Inferior parietal cortex (tissue), 1 donor: ENCODE measurements at regions not wholly inside any gene's neighbourhood (a gene's known extent, or its start where the extent isn't known, plus 50 kb on each side); places are given as distances from the start of the nearest gene placed in this dataset.

Experiments used
- DNase-seq: peaks from one replicate; pipeline ENCODE4 v3.0.0-alpha.2; 2016; ENCODE audit errors: extremely low spot score

DNA sequence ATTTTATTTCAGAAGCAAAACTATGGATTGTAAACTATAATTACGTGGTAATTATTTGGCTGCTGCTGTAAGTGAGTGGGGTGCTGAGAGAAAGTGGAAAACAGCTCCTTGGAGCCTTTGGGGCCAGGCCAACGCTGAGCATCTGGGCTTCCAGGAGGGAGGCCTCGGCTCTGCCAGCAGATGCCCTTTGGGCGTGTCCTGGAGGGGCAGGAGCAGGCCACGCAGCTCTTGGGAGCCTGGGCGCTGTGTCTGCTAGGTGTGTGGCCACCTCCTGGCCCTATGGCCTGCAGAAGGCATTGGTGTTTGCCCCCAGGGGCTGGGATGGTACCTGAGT is 423.3 kb downstream of the GLRX3 start:
- no peak for DNase-seq

DNA sequence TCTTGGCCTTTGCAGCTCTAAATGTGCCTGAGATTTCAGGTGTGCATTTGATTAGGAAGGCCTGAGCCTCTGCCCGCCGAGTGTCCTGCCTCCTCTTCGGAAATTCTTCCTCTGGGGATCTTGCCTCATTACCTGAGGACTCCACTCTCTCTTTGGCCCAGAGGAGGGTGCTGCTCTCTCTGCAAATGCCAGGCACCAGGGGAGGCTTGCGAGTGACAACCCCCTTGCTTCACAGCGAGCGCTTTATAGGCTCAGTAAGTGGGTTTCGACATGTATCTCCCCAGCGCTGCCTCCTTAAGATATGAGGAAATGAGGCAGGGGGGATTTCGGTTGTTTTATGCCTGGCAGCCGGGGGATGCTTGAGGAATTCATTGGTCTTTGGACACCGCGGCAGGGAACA is 423.9 kb downstream of the GLRX3 start:
- no peak for DNase-seq

DNA sequence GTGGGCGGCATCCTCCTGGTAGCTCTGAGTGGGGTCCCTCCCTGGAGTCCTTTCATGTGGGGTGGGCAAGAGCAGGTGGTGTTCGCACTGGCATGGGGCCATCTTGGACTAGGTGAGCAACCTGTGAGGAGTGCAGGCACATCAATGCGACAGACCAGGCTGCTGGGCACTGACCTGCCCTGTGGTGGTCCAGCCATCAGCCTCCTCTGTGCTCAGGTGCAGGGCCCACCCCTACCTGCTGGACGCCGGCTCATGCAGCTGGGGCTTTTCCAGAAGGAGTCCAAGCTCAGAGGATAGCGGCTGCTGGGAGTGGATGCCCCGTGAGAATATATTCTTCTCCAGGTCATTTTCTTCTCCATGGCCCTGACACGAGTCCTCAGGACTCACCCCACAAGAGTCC is 424.4 kb downstream of the GLRX3 start:
- DNase-seq = no peak

DNA sequence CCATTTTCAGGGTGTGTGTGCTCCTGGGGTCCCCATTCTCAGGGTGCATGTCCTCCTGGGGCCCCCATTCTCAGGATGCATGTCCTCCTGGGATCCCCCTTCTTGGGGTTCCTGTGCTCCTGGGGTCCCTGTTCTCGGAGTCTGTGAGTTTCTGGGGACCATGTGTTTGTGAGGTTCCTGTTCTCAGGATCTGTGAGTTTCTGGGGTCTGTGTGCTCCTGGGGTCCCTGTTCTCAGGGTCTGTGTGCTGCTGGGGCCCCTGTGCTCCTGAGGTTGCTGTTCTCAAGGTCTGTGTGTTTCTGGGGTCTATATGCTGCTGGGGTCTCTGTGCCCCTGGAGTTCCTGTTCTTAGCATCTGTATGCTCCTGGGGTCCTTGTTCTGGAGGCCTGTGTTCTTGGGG is 425.5 kb downstream of the GLRX3 start:
- no peak for DNase-seq

DNA sequence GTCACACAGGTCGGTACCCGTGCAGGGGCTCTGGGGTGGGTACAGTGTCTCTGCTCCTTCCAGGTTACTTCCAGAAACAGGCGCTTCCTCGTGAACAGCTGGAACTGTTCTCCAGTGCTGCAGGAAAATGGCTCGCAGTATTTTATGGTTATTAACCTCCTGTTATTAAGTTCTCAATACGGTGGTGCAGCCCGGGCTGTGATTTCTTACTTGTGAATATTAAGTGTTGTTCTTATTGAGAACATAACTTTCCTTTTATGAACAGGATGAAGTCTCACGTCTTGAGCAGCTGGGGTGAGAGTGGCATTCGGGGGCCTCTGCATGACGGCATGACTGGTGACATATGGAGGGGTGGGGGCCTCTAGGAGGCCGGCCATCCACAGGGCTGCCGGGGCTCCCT is 430.8 kb downstream of the GLRX3 start:
- no peak for DNase-seq

DNA sequence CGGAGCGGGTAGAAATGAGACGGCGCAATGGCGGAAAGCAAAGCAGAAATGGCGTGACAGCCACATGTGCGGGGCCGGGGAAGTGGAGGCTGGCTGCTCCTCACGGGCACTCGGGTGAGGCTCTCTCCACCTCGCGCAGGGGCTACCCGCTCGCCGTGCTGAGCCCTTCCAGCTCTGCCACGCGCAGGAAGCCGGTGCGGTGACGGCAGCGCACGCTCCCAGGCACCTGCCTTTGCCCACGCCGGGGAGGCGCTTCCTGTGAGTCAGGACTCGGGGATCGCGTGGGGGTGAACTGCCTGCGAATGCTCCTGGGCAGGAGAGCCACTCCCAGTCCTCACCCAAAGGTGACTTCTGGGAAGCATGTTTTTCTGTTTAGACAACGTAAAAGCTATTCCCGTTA is 431.2 kb downstream of the GLRX3 start:
- no peak for DNase-seq

DNA sequence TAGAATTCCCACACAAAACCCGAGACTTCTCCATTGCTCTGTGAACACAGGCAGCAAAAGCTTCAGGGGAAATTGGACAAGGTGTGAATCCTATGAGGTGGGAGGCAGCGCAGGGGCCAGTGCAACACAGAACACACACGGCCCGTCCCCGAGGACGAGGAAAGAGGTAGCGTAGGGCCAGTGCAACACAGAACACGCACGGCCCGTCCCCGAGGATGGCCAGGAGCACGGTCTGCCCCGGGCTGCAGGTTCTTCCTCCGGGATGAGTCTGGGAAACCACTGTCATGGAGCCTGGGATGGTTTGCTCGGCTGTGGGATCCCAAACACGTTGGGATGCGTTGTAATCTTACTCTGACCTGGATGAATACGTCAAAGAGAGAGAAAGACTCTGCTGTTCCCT is 432.1 kb downstream of the GLRX3 start:
- no peak for DNase-seq

DNA sequence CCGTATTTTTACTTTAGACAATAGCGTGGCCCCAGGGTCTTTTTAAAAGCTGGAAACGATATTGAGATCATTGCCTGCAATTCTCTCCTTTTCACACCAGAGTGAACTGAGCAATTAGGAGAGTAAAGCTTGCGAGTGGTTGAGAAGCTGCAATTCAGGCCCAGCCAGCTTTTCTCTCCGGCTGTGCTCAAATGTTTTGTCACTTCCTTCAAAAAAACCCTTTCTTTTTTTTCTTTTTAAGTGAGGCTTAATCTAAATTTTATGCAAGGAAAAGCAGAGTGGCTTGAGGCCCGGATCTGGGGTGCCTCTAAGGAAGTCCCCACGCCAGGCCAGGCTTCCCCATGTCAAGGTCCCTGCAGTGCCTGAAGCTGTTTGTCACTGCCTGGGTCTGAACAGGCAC is 433.9 kb downstream of the GLRX3 start:
- DNase-seq = no peak

DNA sequence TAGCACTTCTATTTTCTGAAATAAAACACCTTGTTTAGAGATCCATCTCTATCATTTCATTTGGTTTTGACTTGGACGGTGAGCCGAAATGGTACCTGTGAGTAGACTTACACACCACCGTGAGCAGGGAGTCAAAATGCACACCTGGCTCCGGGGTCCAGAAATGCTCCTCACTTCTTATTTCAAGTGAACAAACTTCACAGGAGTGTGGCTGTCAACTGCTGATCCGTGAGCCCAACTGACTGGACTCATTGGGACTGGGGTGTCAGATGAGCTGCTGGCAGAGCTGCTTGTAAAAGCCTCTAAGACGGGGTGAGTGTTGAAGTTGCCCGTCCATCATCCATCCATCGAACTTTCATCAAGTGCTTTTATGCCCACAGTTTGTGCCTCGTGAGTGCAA is 435.5 kb downstream of the GLRX3 start:
- no peak for DNase-seq

DNA sequence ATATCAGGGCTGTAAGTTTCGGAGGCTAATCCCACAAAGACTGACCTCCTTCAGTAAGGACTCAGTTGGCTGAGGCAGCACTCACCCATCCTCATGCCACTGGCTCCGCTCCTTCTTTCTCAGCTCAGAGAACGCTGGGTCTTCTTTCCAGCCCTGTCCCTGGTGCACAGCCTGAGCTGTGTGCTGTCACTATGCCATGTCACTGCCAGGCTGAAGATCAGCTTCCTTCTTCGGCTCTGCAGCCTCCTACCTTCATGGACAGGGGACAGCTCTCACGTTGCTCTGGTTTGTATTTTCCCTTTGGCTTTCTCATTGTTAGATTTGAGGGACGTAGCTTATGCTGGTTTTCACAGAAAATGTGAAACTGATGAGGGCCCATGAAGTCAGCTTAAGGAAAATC is 437.3 kb downstream of the GLRX3 start:
- no peak for DNase-seq

DNA sequence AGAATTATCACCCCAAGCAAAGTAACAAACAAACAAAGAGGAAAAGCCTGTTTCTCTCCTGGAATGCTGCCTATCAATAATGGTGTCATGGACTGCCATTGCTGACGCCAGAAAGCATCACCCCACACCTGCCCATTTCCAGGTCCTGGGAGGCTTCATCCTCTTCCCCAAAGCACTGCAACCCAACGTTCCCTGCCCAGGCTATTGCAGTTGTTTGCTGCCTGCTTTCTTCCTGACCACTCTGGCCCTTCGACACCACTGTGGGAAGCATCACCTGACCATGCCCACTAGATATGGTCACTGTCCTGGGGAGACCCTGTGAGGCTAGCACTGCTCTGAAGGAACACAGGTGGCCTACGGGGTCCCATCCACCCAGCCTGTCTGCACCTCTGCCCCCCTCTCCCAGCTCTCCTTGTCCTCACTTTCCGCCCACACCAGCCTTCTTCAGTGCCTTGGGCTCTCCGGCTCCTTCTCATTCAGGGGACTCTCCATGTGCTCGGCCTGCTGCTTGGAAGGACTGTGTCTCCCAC is 439.6 kb downstream of the GLRX3 start:
- DNase-seq = no peak

DNA sequence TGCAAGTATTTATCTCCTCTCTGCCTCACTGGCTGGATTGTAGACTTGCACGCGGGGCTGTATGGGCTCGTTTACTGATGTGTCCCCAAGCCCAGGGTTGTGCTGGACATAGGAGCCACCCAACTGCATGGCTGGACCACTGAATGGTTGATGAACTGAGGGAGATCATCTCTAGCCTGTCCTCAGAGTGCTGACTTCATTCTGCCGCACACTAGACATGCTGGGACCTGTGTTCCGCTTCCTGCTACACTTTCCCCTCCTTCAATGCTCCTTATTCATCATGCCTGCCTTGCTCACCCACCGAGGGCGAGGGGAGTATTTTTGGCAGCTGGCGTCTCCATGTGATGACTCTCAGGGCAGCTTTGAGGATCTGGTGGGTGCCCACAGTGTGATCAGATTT is 440.2 kb downstream of the GLRX3 start:
- DNase-seq = no peak

DNA sequence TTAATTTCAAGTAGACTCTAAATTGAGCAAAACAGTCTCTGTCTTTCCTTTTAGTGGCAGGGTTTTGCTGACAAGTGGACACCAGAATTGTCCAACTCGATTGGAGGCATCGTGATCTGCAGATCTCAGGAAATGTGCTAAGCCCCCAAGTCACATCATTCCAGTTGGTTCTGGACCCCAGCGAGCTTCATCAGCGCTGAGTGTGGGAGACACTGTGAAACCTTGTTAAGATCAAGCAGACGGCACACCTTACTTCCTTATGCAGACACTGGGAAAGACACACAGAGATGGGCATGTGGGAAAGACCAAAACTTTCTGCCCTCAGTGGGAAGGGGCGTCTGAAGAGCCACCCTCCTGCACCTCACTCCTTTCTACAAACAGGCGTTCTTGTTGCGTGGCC is 440.8 kb downstream of the GLRX3 start:
- DNase-seq = no peak

DNA sequence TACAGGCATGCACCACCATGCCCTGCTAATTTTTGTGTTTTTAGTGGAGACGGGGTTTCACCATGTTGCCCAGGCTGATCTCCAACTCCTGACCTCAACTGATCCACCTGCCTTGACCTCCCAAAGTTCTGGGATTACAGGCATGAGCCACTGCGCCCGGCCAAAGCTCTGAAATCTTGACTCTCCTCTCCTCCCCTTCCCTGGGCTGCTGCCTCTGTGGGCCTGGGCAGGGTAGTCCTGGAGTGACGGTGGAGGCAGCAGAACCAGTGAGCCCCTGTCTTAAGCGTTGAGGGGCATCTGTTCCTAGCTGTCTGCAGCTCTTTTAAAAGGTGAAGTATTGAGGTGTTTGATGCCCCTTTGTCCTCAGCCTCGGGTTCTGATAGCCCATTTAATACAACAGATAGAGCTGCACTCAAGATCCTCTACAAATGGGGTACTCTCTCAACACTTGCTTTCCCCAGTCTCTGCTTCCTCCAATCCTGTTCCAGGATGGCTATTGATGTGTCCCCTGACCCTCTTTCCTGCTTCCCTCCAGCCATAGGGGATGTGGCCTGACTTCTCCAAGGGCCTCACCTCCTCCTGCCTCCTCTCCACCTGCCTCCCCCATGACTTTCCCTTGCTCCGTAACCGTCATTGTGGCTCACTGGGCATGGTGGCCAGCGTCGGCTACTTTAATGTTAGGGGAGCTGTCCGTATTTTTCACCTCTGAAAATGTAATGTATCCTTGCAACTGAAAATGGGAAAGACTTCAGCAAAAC is 442.5 kb downstream of the GLRX3 start:
- no peak for DNase-seq

DNA sequence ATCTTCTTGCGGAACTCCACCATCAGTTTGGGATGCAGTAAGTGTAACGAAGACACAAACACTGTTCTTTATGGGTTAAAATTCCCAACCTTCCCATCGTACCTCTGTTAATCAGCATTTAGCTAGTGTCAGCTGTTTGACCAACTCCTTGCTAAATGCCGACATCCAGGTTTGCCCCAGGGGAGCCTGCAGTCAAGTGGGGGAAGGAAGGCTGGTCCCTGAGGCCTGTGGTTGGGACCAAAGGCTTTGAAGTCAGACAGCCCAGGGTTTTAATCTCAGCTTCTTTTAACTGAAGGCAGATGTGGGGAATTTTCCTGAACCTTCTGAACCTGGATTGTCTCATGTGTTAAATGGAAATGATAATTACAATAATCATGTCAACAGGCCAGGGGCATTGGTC is 443.7 kb downstream of the GLRX3 start:
- DNase-seq = no peak

DNA sequence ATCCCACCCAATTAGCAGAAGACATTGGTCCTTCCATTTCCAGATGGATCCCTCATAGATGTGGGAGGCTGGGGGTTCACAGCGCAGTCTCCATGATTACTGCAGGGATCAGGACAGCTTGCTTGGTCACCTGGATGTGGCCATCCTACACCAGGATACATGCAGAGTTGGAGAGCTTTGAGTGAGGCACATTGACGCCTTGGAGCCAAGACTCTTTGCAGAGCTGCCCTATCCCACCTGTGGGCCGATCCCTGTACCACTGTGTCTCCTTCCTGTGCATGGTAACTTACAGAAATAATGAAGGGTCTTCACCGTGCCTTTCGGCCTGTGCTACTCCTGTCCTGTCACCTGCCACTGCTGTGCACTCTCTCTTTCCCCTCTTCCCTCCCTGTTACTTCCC is 444.8 kb downstream of the GLRX3 start:
- DNase-seq = no peak

DNA sequence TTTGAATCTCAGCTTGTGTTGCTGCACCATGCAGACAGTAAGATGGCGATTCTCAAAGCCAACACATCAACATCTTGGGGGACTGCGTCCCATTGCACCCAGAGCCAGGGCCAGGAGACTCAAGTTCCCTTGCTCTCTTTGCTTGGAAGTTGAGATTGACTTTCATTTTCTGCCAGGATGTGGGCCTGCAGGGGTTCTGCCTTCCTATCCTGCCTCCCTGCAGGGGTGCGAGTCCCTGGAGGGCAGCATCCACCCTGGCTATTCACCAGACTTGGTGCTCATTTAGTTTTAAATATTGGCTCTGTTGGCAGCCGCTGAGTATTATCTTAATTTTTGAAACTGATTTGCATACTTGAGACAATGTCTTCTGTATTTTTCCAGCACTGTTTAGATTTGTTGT is 451.5 kb downstream of the GLRX3 start:
- DNase-seq = no peak

DNA sequence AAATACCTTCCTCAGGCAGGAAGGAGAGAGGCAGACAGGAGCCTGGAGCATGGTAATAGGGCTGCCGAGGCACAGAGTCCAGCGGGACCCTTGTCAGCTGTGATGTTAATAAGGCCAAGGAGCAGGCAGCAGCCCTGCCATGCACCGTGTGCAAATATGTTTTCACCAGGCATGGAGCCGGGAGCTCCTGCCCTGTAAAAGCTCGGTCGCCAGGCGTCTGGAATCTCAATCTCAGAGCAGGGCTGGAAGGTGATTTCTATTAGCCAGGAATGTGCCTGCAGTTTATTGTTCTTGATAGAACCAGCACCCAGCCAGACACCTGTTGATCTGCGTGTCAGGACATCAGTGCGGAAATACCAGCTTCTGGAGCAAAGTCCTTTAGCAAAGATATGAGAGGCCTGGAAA is 469.8 kb downstream of the GLRX3 start:
- DNase-seq = no peak

DNA sequence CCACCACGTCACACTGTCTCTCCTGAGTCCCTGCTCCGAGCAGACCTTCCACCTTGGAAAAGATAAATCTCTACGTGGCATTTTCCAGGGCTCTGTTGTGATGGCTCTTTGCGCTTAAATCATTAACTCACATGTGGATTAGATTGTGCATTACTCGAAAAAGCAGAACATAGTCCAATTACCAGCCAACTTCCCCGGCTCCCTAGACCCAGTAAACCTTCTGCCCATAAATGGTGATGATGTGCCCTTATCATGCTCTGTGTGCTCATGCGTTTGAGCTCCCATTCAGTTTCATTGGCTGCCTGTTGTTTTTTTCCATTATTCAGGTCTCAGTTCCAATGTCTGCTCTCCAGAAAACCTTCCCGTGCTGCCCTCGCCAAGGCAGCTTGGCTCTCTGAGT is 471.2 kb downstream of the GLRX3 start:
- no peak for DNase-seq

DNA sequence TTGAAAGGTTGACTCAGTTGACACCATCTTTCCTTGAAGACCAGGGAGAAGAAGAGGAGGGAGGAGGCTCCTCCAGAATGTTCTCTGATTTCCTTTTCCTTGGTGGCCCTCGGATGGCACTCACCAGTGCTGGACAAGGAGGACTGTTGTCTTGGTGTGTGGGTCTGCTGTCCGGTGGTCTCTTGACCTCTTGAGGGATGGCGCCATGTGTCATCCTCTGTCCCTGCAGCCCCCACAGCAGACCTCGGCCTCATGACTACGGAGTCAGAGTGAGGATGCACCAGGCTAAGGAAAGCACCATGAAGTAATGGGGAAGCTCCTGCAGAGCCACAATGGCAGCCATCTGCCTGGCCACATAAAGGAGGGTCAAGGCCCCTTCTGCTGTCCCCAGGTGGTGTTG is 475.0 kb downstream of the GLRX3 start:
- DNase-seq = no peak

DNA sequence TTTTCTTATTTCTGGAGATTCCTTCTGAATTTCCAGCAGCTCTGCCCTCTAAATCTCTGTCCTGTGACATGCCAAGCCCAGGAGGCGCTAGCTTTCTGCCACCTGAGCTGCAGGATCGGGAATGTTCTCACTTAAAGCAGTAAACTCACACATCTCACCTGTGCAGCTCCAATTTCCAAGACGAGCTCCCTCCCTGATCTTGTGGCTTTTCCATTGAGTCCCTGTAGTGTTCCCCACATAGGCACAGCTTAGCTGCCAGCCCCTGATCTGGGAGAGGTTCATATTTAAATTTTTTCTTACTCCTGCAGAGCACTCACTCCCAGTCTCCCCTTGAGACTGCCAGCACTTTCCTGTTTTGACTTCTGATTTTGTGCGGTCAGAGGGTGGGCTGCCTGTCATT is 479.3 kb downstream of the GLRX3 start:
- DNase-seq = no peak

DNA sequence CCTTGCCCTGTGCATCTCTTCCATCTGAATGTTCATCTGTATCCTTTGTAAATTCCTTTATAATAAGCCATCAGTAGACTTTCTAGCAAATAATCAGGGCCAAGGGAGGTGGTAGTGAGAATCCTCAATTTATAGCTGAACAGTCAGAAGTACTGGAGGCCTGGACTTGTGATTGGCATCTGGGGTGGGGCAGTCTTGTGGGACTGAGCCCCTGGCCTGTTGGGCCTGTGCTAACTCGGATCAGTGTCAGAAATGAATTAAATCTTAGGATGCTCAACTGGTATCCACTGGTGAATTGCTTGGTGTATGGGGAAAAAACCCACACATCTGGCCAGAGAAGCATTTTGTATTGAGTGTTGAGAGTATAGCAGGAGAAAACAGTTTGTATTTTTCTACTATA is 481.8 kb downstream of the GLRX3 start:
- DNase-seq = no peak

DNA sequence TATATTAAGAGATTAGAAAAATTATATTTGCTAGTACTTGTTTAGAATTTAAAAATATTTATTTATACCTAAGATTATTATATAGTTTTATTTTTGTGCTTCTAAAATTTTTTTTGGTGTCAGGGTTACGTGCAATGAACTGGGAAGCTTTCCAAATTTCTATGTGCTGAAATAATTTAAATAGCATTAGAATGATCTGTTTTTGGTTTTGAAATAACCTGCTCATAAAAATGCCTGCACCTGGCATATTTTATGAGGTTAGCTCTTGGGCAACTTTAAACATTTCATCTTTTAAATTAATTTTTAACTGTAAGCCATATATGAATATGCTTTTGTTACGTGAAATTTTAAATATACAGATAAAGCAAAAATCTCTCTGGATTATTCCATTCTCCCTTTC is 482.5 kb downstream of the GLRX3 start:
- DNase-seq = no peak

DNA sequence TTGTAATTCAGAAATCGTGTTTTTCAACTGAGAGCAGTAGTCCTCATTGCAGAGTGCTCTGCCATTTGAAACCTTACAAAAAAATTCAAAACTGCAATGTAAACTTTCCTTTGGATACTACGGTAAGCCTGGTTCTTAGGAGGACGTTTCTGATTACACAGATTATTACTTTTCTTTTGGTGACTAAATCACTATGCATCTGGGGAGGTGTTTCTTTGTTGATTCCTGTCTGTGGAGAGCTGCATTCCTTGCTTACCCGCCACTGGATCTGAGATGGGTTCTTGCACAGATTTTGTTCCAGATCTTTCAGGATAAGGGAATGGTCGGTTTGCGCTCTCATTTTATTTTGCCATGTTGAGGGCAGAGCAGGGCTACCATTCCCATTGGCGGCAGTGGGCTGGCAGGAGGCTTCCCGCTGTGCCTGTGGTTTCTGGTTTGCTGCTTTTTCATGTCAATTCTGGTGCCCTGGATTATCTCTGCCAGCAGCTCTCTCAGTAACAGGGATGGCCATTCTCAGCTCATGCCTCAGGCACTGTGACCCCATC is 485.1 kb downstream of the GLRX3 start:
- DNase-seq = no peak
